ENCODE measurements at regions not wholly inside any gene's neighbourhood (a gene's known extent, or its start where the extent isn't known, plus 50 kb on each side); places are given as distances from the start of the nearest gene placed in this dataset.

DNA sequence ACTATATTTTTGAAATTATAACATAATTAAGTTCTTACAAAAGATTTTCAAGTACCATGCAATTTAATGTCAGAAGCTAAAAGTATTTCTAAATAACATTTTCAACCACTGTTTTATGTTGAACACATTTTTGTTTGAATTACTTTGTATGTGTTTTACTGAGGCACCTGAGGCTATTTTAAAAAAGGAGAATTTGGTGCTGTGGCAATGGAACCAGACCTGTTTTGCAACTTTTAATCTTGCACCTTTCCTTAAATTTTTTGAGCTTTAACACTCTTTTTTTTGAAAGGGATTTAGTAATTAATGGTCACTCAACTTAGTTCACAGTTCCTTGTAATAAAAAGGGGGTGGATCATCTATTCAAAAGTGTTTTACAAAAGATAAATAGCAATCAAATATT is 561.6 kb downstream of the ZBBX start:
- BruUV-seq (replicated peaks), result no TSS peak
- FAIRE-seq (no peak), DNase-seq (ENCODE audit: extremely low read depth in 1 of 4, low spot score in 3 of 4) (no peak), ATAC-seq (no peak)
- no peak overlapping the region for H3K9ac ChIP-seq (ENCODE audit: insufficient read depth in 1 of 2, low read depth in 2 of 2, low read length in 2 of 2)
- H3K4me2 ChIP-seq (ENCODE audit: insufficient read depth, low read length), result no peak overlapping the region
- no peaks in the 10 kb centered on the region for H3K36me3 ChIP-seq (ENCODE audit: control insufficient read depth, insufficient read depth, low read length)
- no peaks in the 10 kb centered on the region for H3K79me2 ChIP-seq (ENCODE audit: control insufficient read depth, insufficient read depth, low read length)
- H3K9me1 ChIP-seq (ENCODE audit: control insufficient read depth, insufficient read depth, low read length), result no peaks in the 10 kb centered on the region
- in situ Hi-C loops (cut with MboI), result no loop called here
- POLR2A ChIA-PET, result no interaction called here
- no peak overlapping the region for H2AFZ ChIP-seq (ENCODE audit: low read depth, low read length)
- no peaks in the 10 kb centered on the region for H3K27me3 ChIP-seq (ENCODE audit: control insufficient read depth in 2 of 2, insufficient read depth in 2 of 2, low read length in 2 of 2)
- no peak overlapping the region for H3K4me3 ChIP-seq
- intact Hi-C loops (cut with micrococcal nuclease), result no loop called here
- H4K20me1 ChIP-seq (replicated peaks; ENCODE audit: control insufficient read depth, insufficient read depth, low read length), result no peaks in the 10 kb centered on the region
- CTCF ChIA-PET (ENCODE audit: low intra/inter-chr PET ratio), result no interaction called here
- no peaks in the 10 kb centered on the region for H3K9me3 ChIP-seq (replicated peaks; ENCODE audit: control insufficient read depth, insufficient read depth, low read depth, low read length)
- H3K4me1 ChIP-seq (replicated peaks in 1 of 2; ENCODE audit: control insufficient read depth in 2 of 2, insufficient read depth in 2 of 2, low read length in 2 of 2), result no peaks in the 10 kb centered on the region
- no peak overlapping the region for H3K27ac ChIP-seq (ENCODE audit: extremely low read depth, low read depth, low read length)
- TF ChIP-seq, protein P1, sequence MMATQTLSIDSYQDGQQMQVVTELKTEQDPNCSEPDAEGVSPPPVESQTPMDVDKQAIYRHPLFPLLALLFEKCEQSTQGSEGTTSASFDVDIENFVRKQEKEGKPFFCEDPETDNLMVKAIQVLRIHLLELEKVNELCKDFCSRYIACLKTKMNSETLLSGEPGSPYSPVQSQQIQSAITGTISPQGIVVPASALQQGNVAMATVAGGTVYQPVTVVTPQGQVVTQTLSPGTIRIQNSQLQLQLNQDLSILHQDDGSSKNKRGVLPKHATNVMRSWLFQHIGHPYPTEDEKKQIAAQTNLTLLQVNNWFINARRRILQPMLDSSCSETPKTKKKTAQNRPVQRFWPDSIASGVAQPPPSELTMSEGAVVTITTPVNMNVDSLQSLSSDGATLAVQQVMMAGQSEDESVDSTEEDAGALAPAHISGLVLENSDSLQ (IDR thresholded peaks at IDR 0.05), result no peak
- TF ChIP-seq, protein P2, sequence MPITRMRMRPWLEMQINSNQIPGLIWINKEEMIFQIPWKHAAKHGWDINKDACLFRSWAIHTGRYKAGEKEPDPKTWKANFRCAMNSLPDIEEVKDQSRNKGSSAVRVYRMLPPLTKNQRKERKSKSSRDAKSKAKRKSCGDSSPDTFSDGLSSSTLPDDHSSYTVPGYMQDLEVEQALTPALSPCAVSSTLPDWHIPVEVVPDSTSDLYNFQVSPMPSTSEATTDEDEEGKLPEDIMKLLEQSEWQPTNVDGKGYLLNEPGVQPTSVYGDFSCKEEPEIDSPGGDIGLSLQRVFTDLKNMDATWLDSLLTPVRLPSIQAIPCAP (CRISPR knock-in tag; IDR thresholded peaks at IDR 0.05; ENCODE audit: borderline replicate concordance), result no peak
- TF ChIP-seq CREB1 (IDR thresholded peaks at IDR 0.05), result no peak
- TF ChIP-seq CREB1 (CRISPR knock-in tag; IDR thresholded peaks at IDR 0.05), result no peak
- TF ChIP-seq MCM5 (IDR thresholded peaks at IDR 0.05; ENCODE audit: low read depth), result no peak
- no peak for TF ChIP-seq ZNF134 (CRISPR knock-in tag; conservative IDR thresholded peaks at IDR 0.05)
- TF ChIP-seq POLR2H (tag; IDR thresholded peaks at IDR 0.05; ENCODE audit: low read depth), result no peak
- TF ChIP-seq BRCA1 (IDR thresholded peaks at IDR 0.05), result no peak
- TF ChIP-seq BRCA1 (CRISPR knock-in tag; IDR thresholded peaks at IDR 0.05), result no peak
- TF ChIP-seq PRPF4 (IDR thresholded peaks at IDR 0.05; ENCODE audit: insufficient read depth, low read depth, low read length, poor library complexity, severe bottlenecking), result no peak
- no peak for TF ChIP-seq ZNF143 (CRISPR knock-in tag; IDR thresholded peaks at IDR 0.05)
- no peak for TF ChIP-seq POLR3G (IDR thresholded peaks at IDR 0.05; ENCODE audit: extremely low read depth, insufficient read length, insufficient replicate concordance)
- TF ChIP-seq, protein P3, sequence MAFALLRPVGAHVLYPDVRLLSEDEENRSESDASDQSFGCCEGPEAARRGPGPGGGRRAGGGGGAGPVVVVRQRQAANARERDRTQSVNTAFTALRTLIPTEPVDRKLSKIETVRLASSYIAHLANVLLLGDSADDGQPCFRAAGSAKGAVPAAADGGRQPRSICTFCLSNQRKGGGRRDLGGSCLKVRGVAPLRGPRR (CRISPR knock-in tag; IDR thresholded peaks at IDR 0.05), result no peak
- TF ChIP-seq, protein P4, sequence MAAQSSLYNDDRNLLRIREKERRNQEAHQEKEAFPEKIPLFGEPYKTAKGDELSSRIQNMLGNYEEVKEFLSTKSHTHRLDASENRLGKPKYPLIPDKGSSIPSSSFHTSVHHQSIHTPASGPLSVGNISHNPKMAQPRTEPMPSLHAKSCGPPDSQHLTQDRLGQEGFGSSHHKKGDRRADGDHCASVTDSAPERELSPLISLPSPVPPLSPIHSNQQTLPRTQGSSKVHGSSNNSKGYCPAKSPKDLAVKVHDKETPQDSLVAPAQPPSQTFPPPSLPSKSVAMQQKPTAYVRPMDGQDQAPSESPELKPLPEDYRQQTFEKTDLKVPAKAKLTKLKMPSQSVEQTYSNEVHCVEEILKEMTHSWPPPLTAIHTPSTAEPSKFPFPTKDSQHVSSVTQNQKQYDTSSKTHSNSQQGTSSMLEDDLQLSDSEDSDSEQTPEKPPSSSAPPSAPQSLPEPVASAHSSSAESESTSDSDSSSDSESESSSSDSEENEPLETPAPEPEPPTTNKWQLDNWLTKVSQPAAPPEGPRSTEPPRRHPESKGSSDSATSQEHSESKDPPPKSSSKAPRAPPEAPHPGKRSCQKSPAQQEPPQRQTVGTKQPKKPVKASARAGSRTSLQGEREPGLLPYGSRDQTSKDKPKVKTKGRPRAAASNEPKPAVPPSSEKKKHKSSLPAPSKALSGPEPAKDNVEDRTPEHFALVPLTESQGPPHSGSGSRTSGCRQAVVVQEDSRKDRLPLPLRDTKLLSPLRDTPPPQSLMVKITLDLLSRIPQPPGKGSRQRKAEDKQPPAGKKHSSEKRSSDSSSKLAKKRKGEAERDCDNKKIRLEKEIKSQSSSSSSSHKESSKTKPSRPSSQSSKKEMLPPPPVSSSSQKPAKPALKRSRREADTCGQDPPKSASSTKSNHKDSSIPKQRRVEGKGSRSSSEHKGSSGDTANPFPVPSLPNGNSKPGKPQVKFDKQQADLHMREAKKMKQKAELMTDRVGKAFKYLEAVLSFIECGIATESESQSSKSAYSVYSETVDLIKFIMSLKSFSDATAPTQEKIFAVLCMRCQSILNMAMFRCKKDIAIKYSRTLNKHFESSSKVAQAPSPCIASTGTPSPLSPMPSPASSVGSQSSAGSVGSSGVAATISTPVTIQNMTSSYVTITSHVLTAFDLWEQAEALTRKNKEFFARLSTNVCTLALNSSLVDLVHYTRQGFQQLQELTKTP (IDR thresholded peaks at IDR 0.05; ENCODE audit: low read depth in 1 of 2, partially characterized antibody in 2 of 2), result no peak

All from K562 (cell line).